DND-41 (cell line): ENCODE measurements at regions not wholly inside any gene's neighbourhood (a gene's known extent, or its start where the extent isn't known, plus 50 kb on each side); places are given as distances from the start of the nearest gene placed in this dataset.

Experiments used
- EZH2 ChIP-seq: IDR thresholded peaks from 3 replicates; pipeline ENCODE4 v1.6.1; 2012; ENCODE audit warnings: borderline replicate concordance, low read depth, mild to moderate bottlenecking, moderate library complexity, low read length, inconsistent platforms; ENCODE audit not compliant: severe bottlenecking
- TF ChIP-seq, protein P1 (sequence below): IDR thresholded peaks from 2 replicates; pipeline ENCODE4 v1.5.1; 2012; ENCODE audit warnings: borderline replicate concordance, low read length, moderate library complexity, mild to moderate bottlenecking; ENCODE audit not compliant: poor library complexity, severe bottlenecking; ENCODE audit errors: extremely low read depth

DNA sequence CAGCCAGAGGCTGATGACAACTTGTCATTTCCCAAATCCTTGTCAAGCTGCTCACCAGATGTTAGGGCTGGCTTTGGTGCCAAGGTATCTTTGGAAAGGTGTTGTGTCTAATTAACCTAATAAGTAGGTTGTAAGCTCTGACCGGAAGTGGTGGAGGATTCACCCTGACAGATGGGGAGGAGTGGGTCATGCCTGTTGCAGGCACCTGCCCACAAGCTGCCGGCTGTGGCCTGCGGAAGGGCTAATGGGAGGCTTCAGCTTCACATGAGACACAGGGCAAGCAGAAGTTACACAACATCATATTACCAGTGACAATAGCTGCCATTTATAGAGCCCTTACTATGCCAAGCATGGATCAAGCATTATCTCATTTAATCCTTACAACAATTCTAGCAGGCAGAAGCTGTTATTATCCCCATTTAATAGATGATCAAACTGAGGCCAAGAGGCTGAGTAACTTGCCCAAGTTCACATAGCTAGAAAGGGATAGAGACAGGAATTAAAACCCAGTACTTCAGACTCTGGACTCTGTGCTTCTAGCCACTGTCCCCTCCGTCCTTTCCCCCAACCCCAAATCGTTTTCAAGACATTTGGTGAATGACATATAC, 63.1 kb upstream of the DUSP5 start:
- no peak for TF ChIP-seq EZH2
- TF ChIP-seq, protein P1, sequence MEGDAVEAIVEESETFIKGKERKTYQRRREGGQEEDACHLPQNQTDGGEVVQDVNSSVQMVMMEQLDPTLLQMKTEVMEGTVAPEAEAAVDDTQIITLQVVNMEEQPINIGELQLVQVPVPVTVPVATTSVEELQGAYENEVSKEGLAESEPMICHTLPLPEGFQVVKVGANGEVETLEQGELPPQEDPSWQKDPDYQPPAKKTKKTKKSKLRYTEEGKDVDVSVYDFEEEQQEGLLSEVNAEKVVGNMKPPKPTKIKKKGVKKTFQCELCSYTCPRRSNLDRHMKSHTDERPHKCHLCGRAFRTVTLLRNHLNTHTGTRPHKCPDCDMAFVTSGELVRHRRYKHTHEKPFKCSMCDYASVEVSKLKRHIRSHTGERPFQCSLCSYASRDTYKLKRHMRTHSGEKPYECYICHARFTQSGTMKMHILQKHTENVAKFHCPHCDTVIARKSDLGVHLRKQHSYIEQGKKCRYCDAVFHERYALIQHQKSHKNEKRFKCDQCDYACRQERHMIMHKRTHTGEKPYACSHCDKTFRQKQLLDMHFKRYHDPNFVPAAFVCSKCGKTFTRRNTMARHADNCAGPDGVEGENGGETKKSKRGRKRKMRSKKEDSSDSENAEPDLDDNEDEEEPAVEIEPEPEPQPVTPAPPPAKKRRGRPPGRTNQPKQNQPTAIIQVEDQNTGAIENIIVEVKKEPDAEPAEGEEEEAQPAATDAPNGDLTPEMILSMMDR, result no peak
